CD4-positive, alpha-beta T cell treated with Interferon gamma for 1 hour (primary cell): ENCODE measurements at regions not wholly inside any gene's neighbourhood (a gene's known extent, or its start where the extent isn't known, plus 50 kb on each side); places are given as distances from the start of the nearest gene placed in this dataset.
"Not testable (repeated sequence)": the region's sequence is repeated elsewhere in the genome, so short reads cannot be mapped to it uniquely, and the experiment has no call there.

Experiments used
- DNase-seq: peaks from one replicate; pipeline ENCODE4 v3.0.0-alpha.2; 2020

- DNase-seq, result not testable (repeated sequence)
Measured at GRCh38 chr9:67708109-67708508, 150.6 kb upstream of the ANKRD20A1 start.

GRCh38 chr9:67711429-67711828 lies 147.3 kb upstream of the ANKRD20A1 start:
- DNase-seq, result not testable (repeated sequence)

- not testable (repeated sequence) for DNase-seq
Measured at GRCh38 chr9:67711931-67712330, 146.8 kb upstream of the ANKRD20A1 start.

- DNase-seq, result not testable (repeated sequence)
Measured at GRCh38 chr9:67712956-67713355, 145.8 kb upstream of the ANKRD20A1 start.

GRCh38 chr9:67717830-67718388 lies 140.8 kb upstream of the ANKRD20A1 start:
- peak; percentile 72 for DNase-seq

GRCh38 chr9:67720491-67720890 lies 138.2 kb upstream of the ANKRD20A1 start:
- DNase-seq, result not testable (repeated sequence)

- DNase-seq, result not testable (repeated sequence)
Measured at GRCh38 chr9:67722460-67723090, 136.2 kb upstream of the ANKRD20A1 start.

GRCh38 chr9:67723185-67723584 lies 135.5 kb upstream of the ANKRD20A1 start:
- DNase-seq, result peak; percentile 1

- DNase-seq, result peak; percentile 3
Measured at GRCh38 chr9:67724885-67725284, 133.8 kb upstream of the ANKRD20A1 start.

- peak; percentile 29 for DNase-seq
Measured at GRCh38 chr9:67726213-67726988, 132.3 kb upstream of the ANKRD20A1 start.

- DNase-seq, result not testable (repeated sequence)
Measured at GRCh38 chr9:67763133-67763532, 95.6 kb upstream of the ANKRD20A1 start.

- not testable (repeated sequence) for DNase-seq
Measured at GRCh38 chr9:67771807-67772206, 86.9 kb upstream of the ANKRD20A1 start.

- DNase-seq, result not testable (repeated sequence)
Measured at GRCh38 chr9:67800170-67800569, 58.6 kb upstream of the ANKRD20A1 start.
